ENCODE measurements at regions not wholly inside any gene's neighbourhood (a gene's known extent, or its start where the extent isn't known, plus 50 kb on each side); places are given as distances from the start of the nearest gene placed in this dataset.

- H3K4me1 ChIP-seq (ENCODE audit: control insufficient read depth in 1 of 2, insufficient read depth in 2 of 2, low read depth in 1 of 2, low read length in 1 of 2), result peaks cover 0 to 34% of the 10 kb centered on the region in 2 experiments; a peak in 1 of 4 replicates
- no peaks in the 10 kb centered on the region for H3K79me2 ChIP-seq (ENCODE audit: insufficient read depth)
- H3K27me3 ChIP-seq (ENCODE audit: insufficient read depth), result no peaks in the 10 kb centered on the region
- H4K20me1 ChIP-seq (ENCODE audit: insufficient read depth), result no peaks in the 10 kb centered on the region
- no peaks in the 10 kb centered on the region for H3K9me2 ChIP-seq
- H3K9me3 ChIP-seq, result no peaks in the 10 kb centered on the region
- no peaks in the 10 kb centered on the region for H3K36me3 ChIP-seq (replicated peaks in 1 of 2; ENCODE audit: control insufficient read depth in 1 of 2, insufficient read depth in 2 of 2, low read length in 1 of 2)
- H2AFZ ChIP-seq (ENCODE audit: low read depth), result no peak overlapping the region
- no peak overlapping the region for H3K4me3 ChIP-seq (ENCODE audit: low read depth in 2 of 2, low read length in 1 of 2)
- no peak overlapping the region for H3K27ac ChIP-seq (ENCODE audit: low read depth in 2 of 2, low read length in 1 of 2)
- POLR2A ChIA-PET, result interaction anchor here (0.9 to 1.3 kb wide), 2 partner anchors 126 to 197 kb away, joined by 3 read pairs; partner anchors contain the start of gene GADD45G
- no peak overlapping the region for H3K4me2 ChIP-seq
- no peak for DNase-seq
- no peak overlapping the region for H3K9ac ChIP-seq
- CTCF ChIA-PET, result interaction anchor here (0.8 to 2.0 kb wide), 8 partner anchors 10 to 300 kb away, joined by 3 to 6 read pairs (median 4); no protein-coding TSS in a partner anchor
- TF ChIP-seq SMC3 (IDR thresholded peaks at IDR 0.05; ENCODE audit: low read depth, low read length) (no peak), FOXJ3 (CRISPR knock-in tag; IDR thresholded peaks at IDR 0.05) (no peak), TCF12 (IDR thresholded peaks at IDR 0.05) (no peak), MAX (IDR thresholded peaks at IDR 0.05; ENCODE audit: low read depth) (no peak), CHD2 (IDR thresholded peaks at IDR 0.05; ENCODE audit: low read length, partially characterized antibody) (no peak), EZH2phosphoT487 (IDR thresholded peaks at IDR 0.05; ENCODE audit: borderline replicate concordance, low read depth) (no peak), EP300 (IDR thresholded peaks at IDR 0.05; ENCODE audit: borderline replicate concordance in 1 of 2, low read depth in 1 of 2, low read length in 1 of 2) (no peak)
- no peaks in the 10 kb centered on the region for H3F3A ChIP-seq (replicated peaks; ENCODE audit: insufficient read depth)
- WGBS (ENCODE audit: low lambda C conversion rate), result 14% methylated on average over 4 of the region's 4 CpGs
Measured at GRCh38 chr9:89801341-89801740, 196.5 kb downstream of the GADD45G start.

- ChIA-PET POLR2A (interaction anchor here (0.9 to 1.4 kb wide), 4 partner anchors 8 to 197 kb away, joined by 3 read pairs; partner anchors contain the start of gene GADD45G), CTCF (interaction anchor here (0.8 to 2.0 kb wide), 8 partner anchors 11 to 204 kb away, joined by 3 to 12 read pairs (median 5); no protein-coding TSS in a partner anchor)
- 53% methylated on average over 12 of the region's 13 CpGs for WGBS (ENCODE audit: low lambda C conversion rate)
Measured at GRCh38 chr9:89801742-89802670, 197.2 kb downstream of the GADD45G start.

More at GRCh38 chr9:89801742-89802670, 197.2 kb downstream of the GADD45G start:
- Histone ChIP-seq H3K4me3 (ENCODE audit: low read depth in 2 of 2, low read length in 1 of 2) (no peak overlapping the region), H3K27ac (ENCODE audit: low read depth in 2 of 2, low read length in 1 of 2) (0 out of 4 replicates have a peak overlapping the region, but pooled peaks of 1 of the 2 experiments have one; percentile 47), H3F3A (replicated peaks; ENCODE audit: insufficient read depth) (no peaks in the 10 kb centered on the region), H3K9me2 (no peaks in the 10 kb centered on the region), H3K4me2 (no peak overlapping the region), H3K9ac (no peak overlapping the region), H3K9me3 (no peaks in the 10 kb centered on the region), H2AFZ (ENCODE audit: low read depth) (no peak overlapping the region), H3K4me1 (ENCODE audit: control insufficient read depth in 1 of 2, insufficient read depth in 2 of 2, low read depth in 1 of 2, low read length in 1 of 2) (peaks cover 0 to 34% of the 10 kb centered on the region in 2 experiments; a peak in 1 of 4 replicates), H4K20me1 (ENCODE audit: insufficient read depth) (no peaks in the 10 kb centered on the region), H3K36me3 (replicated peaks in 1 of 2; ENCODE audit: control insufficient read depth in 1 of 2, insufficient read depth in 2 of 2, low read length in 1 of 2) (no peaks in the 10 kb centered on the region), H3K27me3 (ENCODE audit: insufficient read depth) (no peaks in the 10 kb centered on the region), H3K79me2 (ENCODE audit: insufficient read depth) (no peaks in the 10 kb centered on the region)
- TF ChIP-seq MEF2A (IDR thresholded peaks at IDR 0.05; ENCODE audit: borderline replicate concordance, low read depth) (no peak), MAX (IDR thresholded peaks at IDR 0.05; ENCODE audit: low read depth) (no peak), TAF1 (IDR thresholded peaks at IDR 0.05; ENCODE audit: borderline replicate concordance, low read depth, low read length) (no peak), CHD2 (IDR thresholded peaks at IDR 0.05; ENCODE audit: low read length, partially characterized antibody) (no peak), SIN3A (IDR thresholded peaks at IDR 0.05; ENCODE audit: borderline replicate concordance, low read depth, low read length) (no peak), PBX3 (IDR thresholded peaks at IDR 0.05) (no peak), ELF1 (IDR thresholded peaks at IDR 0.05) (no peak)
- DNase-seq, result no peak

Data from SK-N-SH (cell line).